CD14-positive monocyte (primary cell): ENCODE measurements at regions not wholly inside any gene's neighbourhood (a gene's known extent, or its start where the extent isn't known, plus 50 kb on each side); places are given as distances from the start of the nearest gene placed in this dataset.

ENCODE experiments used
- DNase-seq, 3 donors: peaks; one replicate each; pipeline ENCODE4 v3.0.0-alpha.2; 2011 to 2022
- H2AFZ ChIP-seq: 2 replicates; pipeline ENCODE4 v1.6.0; 2012; ENCODE audit warnings: mild to moderate bottlenecking, low read depth, low read length, inconsistent platforms; ENCODE audit not compliant: insufficient read depth, poor library complexity, severe bottlenecking
- H3K27ac ChIP-seq, 2 donors: 1 replicate in 1 of 2; 2 replicates in 1 of 2; pipeline ENCODE4 v1.5.1; 2012 to 2013; ENCODE audit warnings: low read length in 2 of 2, control low read depth in 1 of 2, inconsistent platforms in 1 of 2, low read depth in 1 of 2, mild to moderate bottlenecking in 1 of 2
- H3K27me3 ChIP-seq, 2 donors: one replicate each; pipeline versions ENCODE4 v1.6.0 to v1.6.1; 2011 to 2013; ENCODE audit warnings: low read length in 2 of 2; ENCODE audit not compliant: control insufficient read depth in 2 of 2, insufficient read depth in 2 of 2
- H3K36me3 ChIP-seq, 2 donors: replicated peaks in 1 of 2; 1 replicate in 1 of 2; 2 replicates in 1 of 2; pipeline versions ENCODE4 v1.5.1 to v1.6.1; 2012 to 2013; ENCODE audit warnings: low read length in 2 of 2, control low read depth in 1 of 2, inconsistent platforms in 1 of 2, mild to moderate bottlenecking in 1 of 2; ENCODE audit not compliant: insufficient read depth in 2 of 2, control insufficient read depth in 1 of 2
- H3K4me1 ChIP-seq, 2 donors: 1 replicate in 1 of 2; 2 replicates in 1 of 2; pipeline versions ENCODE4 v1.5.1 to v1.6.1; 2012 to 2013; ENCODE audit warnings: low read length in 2 of 2, control low read depth in 1 of 2, inconsistent platforms in 1 of 2, mild to moderate bottlenecking in 1 of 2, moderate library complexity in 1 of 2; ENCODE audit not compliant: insufficient read depth in 2 of 2, control insufficient read depth in 1 of 2
- H3K4me2 ChIP-seq: replicated peaks from 2 replicates; pipeline ENCODE3; 2012; ENCODE audit warnings: low read length, moderate library complexity, mild to moderate bottlenecking; ENCODE audit not compliant: poor library complexity, severe bottlenecking; ENCODE audit errors: extremely low read depth
- H3K4me3 ChIP-seq, 3 experiments: fragments of 200-600 bp in 1 of 3; sonication (generic) in 1 of 3; replicated peaks in 1 of 3; 1 replicate in 2 of 3; 2 replicates in 1 of 3; pipeline ENCODE4 v1.5.1; 2011 to 2013; ENCODE audit warnings: low read length in 3 of 3, mild to moderate bottlenecking in 3 of 3, control low read depth in 2 of 3, low read depth in 2 of 3, inconsistent platforms in 1 of 3, moderate library complexity in 1 of 3
- H3K79me2 ChIP-seq: 2 replicates; pipeline ENCODE4 v1.6.0; 2012; ENCODE audit warnings: mild to moderate bottlenecking, control low read depth, inconsistent platforms, low read length, moderate library complexity; ENCODE audit not compliant: insufficient read depth
- H3K9ac ChIP-seq: 2 replicates; pipeline ENCODE4 v1.6.0; 2017; ENCODE audit warnings: low read length, mild to moderate bottlenecking; ENCODE audit not compliant: insufficient read depth, poor library complexity, severe bottlenecking
- H3K9me3 ChIP-seq, 2 donors: replicated peaks in 1 of 2; 1 replicate in 1 of 2; 2 replicates in 1 of 2; pipeline versions ENCODE4 v1.5.1 to v1.6.1; 2012 to 2013; ENCODE audit warnings: low read length in 2 of 2, control low read depth in 1 of 2; ENCODE audit not compliant: control insufficient read depth in 1 of 2, insufficient read depth in 1 of 2
- H4K20me1 ChIP-seq: 2 replicates; pipeline ENCODE4 v1.6.0; 2012; ENCODE audit warnings: mild to moderate bottlenecking, low read length, control low read depth, moderate library complexity; ENCODE audit not compliant: insufficient read depth
- H3K27ac Mint-ChIP-seq, 7 donors: one replicate each; pipeline ENCODE4 v1.8.0; 2020; ENCODE audit warnings: mild to moderate bottlenecking in 7 of 7, mixed read lengths in 7 of 7, moderate library complexity in 6 of 7, inconsistent platforms in 2 of 7
- H3K27me3 Mint-ChIP-seq, 3 donors: one replicate each; pipeline ENCODE4 v1.8.0; 2021 to 2022; ENCODE audit warnings: low read depth in 3 of 3, mild to moderate bottlenecking in 3 of 3, mixed read lengths in 3 of 3, moderate library complexity in 3 of 3, inconsistent platforms in 1 of 3
- H3K36me3 Mint-ChIP-seq, 2 donors: one replicate each; pipeline ENCODE4 v1.8.0; 2020; ENCODE audit warnings: mixed read lengths in 2 of 2, inconsistent platforms in 1 of 2, mild to moderate bottlenecking in 1 of 2
- H3K4me1 Mint-ChIP-seq: one replicate; pipeline ENCODE4 v1.8.0; 2020; ENCODE audit warnings: mild to moderate bottlenecking, mixed read lengths
- H3K4me3 Mint-ChIP-seq, 2 donors: one replicate each; pipeline ENCODE4 v1.8.0; 2020; ENCODE audit warnings: mild to moderate bottlenecking in 2 of 2, mixed read lengths in 2 of 2, moderate library complexity in 1 of 2
- H3K9me3 Mint-ChIP-seq, 7 donors: one replicate each; pipeline ENCODE4 v1.8.0; 2020 to 2022; ENCODE audit warnings: mixed read lengths in 7 of 7, mild to moderate bottlenecking in 6 of 7, moderate library complexity in 6 of 7, inconsistent platforms in 2 of 7
- WGBS: methylation state at CpG from one replicate; pipeline ENCODE4 v1.1.5; 2013; ENCODE audit warnings: missing lambda C conversion rate; ENCODE audit not compliant: insufficient coverage; 5-methylcytosine and 5-hydroxymethylcytosine counted together
- intact Hi-C, 2 donors: fragments of 100-400 bp; cut with micrococcal nuclease; formaldehyde crosslinking; loops; one replicate each; pipeline versions ENCODE4 v1.15.0 to v1.15.1; 2023
- TF ChIP-seq, protein P1 (sequence below): fragments of 200-600 bp; IDR thresholded peaks from one replicate; pipeline ENCODE4 v1.8.0; 2022; ENCODE audit warnings: antibody characterized with exemption, mild to moderate bottlenecking

DNA sequence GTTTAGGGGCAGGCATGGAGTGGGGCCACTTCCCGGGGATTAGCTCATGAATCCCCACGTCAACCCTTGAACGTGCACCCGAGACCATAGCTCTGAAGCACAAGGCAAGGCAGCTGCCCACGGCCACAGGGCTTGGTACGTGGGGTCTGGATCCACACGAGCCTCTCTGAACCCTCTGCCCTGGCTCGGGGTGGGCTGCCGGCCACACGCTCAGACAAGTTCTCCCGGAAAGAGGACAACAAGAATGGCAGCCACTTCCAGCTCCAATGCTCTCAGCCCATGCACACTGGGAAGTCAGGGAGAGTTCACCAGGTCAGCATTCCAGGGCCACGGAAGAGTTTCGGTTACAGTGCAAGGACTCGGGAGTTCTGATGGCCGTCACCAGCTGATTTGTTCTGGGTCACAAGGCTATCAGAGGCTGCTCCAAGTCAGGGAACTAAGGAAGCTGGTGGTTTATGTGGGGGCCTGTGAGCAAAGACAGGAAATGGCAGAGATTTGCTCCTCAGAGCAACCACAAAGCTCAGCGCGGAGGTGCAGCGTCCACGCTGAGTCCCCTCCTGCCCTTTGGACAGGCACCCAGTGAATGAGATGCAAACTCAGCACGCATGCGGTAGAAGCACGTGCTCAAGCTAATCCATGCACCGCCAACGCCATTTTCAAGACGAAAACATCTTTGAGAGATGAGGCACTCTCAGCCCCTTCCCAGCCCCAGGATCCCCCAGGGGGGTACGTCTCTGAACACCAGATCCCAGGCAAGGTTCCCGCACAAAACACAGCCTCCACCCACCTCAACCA is 356.4 kb downstream of the FOXL1 start:
- Histone ChIP-seq H3K36me3 (no peaks in the 10 kb centered on the region), H3K4me1 (no peaks in the 10 kb centered on the region), H3K4me3 (no peak overlapping the region), H3K9me3 (peaks cover 0 to 10% of the 10 kb centered on the region in 2 donors), H4K20me1 (no peaks in the 10 kb centered on the region), H2AFZ (no peak overlapping the region), H3K27ac (no peak overlapping the region), H3K27me3 (peaks cover 10 to 27% of the 10 kb centered on the region in 2 donors), H3K9ac (no peak overlapping the region), H3K79me2 (no peaks in the 10 kb centered on the region), H3K4me2 (no peak overlapping the region)
- Mint-ChIP-seq H3K9me3 (peaks cover 0 to 7% (median 3%) of the 10 kb centered on the region in 7 donors), H3K36me3 (no peaks in the 10 kb centered on the region), H3K27ac (no peak overlapping the region), H3K4me1 (no peaks in the 10 kb centered on the region), H3K4me3 (peak overlapping the region in 1 of 2 donors; percentile 43), H3K27me3 (peaks cover 24 to 39% (median 24%) of the 10 kb centered on the region in 3 donors)
- 21% methylated on average over 25 of the region's 27 CpGs for WGBS
- intact Hi-C loops: no loop called here
- TF ChIP-seq, protein P1, sequence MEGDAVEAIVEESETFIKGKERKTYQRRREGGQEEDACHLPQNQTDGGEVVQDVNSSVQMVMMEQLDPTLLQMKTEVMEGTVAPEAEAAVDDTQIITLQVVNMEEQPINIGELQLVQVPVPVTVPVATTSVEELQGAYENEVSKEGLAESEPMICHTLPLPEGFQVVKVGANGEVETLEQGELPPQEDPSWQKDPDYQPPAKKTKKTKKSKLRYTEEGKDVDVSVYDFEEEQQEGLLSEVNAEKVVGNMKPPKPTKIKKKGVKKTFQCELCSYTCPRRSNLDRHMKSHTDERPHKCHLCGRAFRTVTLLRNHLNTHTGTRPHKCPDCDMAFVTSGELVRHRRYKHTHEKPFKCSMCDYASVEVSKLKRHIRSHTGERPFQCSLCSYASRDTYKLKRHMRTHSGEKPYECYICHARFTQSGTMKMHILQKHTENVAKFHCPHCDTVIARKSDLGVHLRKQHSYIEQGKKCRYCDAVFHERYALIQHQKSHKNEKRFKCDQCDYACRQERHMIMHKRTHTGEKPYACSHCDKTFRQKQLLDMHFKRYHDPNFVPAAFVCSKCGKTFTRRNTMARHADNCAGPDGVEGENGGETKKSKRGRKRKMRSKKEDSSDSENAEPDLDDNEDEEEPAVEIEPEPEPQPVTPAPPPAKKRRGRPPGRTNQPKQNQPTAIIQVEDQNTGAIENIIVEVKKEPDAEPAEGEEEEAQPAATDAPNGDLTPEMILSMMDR: no peak
- DNase-seq: no peak

DNA sequence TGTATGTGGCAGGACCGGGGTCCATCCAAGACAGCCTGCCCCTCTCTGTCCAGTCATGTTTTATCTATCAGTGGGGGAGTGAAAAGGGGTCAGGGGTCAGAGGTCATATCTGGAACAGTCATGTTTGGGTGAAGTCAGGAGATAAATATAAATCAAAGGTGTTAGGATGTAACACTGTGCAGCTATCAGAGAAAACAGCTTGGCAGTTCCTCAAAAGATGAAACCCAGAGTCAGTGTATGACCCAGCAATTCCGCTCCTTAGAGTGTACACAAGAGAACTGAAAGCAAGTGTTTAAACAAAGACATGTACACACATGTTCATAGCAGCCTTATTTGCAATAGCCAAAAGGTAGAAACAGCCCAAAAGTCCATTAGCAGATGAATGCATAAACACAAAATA is 361.3 kb downstream of the FOXL1 start:
- Histone ChIP-seq H3K4me2 (no peak overlapping the region), H3K79me2 (no peaks in the 10 kb centered on the region), H3K4me3 (no peak overlapping the region), H3K27me3 (peaks cover 3 to 16% of the 10 kb centered on the region in 2 donors), H3K9ac (no peak overlapping the region), H3K4me1 (no peaks in the 10 kb centered on the region), H4K20me1 (no peaks in the 10 kb centered on the region), H3K27ac (no peak overlapping the region), H3K36me3 (no peaks in the 10 kb centered on the region), H3K9me3 (peaks cover 0 to 4% of the 10 kb centered on the region in 2 donors), H2AFZ (no peak overlapping the region)
- Mint-ChIP-seq H3K36me3 (no peaks in the 10 kb centered on the region), H3K27ac (no peak overlapping the region), H3K27me3 (peaks cover 14 to 31% (median 20%) of the 10 kb centered on the region in 3 donors), H3K9me3 (peaks cover 0 to 14% (median 6%) of the 10 kb centered on the region in 7 donors), H3K4me3 (no peak overlapping the region), H3K4me1 (no peaks in the 10 kb centered on the region)
- no peak for DNase-seq
- TF ChIP-seq, protein P1: no peak
- 89% methylated on average over 1 of the region's 2 CpGs for WGBS
- intact Hi-C loops: no loop called here
